Right ventricle myocardium superior (tissue), 1 donor: ENCODE measurements at regions not wholly inside any gene's neighbourhood (a gene's known extent, or its start where the extent isn't known, plus 50 kb on each side); places are given as distances from the start of the nearest gene placed in this dataset.
"Not testable (repeated sequence)": the region's sequence is repeated elsewhere in the genome, so short reads cannot be mapped to it uniquely, and the experiment has no call there.

ENCODE experiments used
- ATAC-seq: fragments of 200-7000 bp; cut with Tn5 transposase; one replicate; pipeline ENCODE4 v1.9.1; 2020; ENCODE audit warnings: mild to moderate bottlenecking; ENCODE audit not compliant: poor library complexity
- DNase-seq: peaks from one replicate; pipeline ENCODE4 v3.0.0-alpha.2; 2020
- intact Hi-C: fragments of 100-400 bp; cut with DNase I; formaldehyde crosslinking; loops from one replicate; pipeline ENCODE4 v1.11.2; 2022
- donor health status: DM: no; HTN: yes; CAD: no; lungs with severe emphysema.

DNA sequence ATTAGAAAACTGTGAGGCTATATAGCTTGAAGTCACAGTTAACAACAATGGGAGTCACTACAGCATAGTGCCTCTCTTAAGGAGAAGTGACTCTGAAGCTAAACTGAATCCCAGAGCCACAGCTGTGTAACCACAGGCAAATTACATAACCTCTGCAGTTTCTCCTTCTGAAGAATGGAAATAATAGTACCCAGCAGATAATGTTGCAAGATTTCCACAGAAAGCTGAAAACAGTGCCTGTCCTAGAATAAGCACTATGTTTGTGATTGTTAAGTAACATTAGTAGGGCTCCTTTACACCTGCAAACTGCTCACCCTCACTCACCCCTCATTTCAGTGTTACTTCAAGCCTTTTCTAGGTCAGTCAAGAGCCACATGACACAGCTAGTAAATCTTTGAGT lies 886.7 kb downstream of the PLA2G4A start:
- DNase-seq (no peak), ATAC-seq (no peak)
- intact Hi-C loops: no loop called here

DNA sequence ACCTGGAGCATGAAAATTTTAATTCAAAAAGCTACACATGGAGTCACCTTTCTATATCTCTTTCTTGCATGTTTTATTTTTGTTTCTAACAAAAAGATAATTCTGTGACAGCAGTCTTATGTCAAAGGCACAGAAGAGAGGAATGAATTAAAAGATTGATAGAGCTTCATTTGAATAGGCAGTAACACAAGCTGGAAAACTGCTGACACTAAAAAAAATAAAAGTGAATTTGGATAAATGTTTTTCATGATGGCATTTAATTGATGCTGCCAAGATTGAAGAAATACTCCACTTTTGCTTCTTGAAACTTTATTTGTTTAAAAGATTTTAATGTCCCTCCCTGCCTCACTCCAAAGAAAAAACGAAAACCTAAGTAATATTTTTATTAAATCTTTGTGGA lies 887.4 kb downstream of the PLA2G4A start:
- no peak for ATAC-seq
- DNase-seq: no peak
- intact Hi-C loops: no loop called here

DNA sequence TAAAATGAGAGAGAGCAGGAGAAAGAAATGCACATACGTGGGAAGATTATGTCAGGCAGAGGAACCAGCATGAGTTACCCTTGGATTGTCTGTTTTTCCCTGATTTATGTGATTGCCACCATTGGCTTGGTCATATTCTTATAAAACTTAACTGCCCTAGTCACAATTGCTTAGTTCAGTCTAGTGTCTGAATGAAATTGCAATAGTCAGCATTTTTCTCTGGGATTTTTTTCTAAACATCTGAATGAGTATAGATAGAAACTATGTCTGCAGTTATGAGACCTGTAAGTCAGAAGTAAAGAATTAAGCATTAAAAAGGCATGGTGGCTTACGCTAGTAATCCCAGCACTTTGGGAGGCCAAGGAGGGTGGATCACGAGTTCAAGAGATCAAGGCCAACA lies 889.8 kb downstream of the PLA2G4A start:
- ATAC-seq (no peak), DNase-seq (no peak)
- intact Hi-C loops: no loop called here

DNA sequence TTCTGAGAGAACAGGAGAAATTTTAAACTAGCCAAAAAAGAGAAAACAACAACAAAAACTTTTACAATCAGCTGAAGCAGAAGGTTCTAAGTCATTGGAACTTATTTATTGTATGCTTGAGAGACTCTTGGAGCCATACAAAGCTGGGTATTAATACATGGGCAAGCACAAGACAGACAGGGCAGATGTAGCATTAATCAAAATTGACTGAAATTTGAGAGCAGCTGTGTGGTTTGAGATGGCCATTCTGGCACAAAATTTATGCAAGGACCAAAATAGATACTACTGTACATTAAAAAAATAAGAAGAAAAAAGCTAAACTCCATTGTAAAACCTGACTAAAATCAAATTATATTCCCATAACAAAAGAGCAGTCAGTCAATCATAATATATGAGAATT lies 892.5 kb downstream of the PLA2G4A start:
- ATAC-seq (no peak), DNase-seq (no peak)
- intact Hi-C loops: no loop called here

DNA sequence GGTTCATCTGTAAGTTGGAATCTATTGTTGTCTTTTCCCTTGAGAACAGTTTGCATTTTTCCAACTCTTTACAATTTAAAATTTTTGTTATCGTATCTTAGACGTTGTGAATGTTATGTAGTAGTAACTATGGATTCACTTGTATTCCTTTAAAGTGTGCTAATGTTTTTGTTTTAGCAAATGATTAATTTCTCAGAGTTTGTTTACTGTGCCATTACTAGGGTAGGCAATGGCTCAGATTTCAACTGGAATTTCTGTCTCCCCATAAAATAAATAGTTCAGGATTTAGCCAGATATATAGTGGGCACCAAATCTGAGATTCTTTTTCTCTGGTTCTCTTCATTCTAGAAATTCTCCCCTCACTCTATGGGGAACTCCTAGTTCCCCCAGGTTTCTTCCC lies 896.5 kb downstream of the PLA2G4A start:
- DNase-seq (no peak), ATAC-seq (no peak)
- intact Hi-C loops: no loop called here

DNA sequence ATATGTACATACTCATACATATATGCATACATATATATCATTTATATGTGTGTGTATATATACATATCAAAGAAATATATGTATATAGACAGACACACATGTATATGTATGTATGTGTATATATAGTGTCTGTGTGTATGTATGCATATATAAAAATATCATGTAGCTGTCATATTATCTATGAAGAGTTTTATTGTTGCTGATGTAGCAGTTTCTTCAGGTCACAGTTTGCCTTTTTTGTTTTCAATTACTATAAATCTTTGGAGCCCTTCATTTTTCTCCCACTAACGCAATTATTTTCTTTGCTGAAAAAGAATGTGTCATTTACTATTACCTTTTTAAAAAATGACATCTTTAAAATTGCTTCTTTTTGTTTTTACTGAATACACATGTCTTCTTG lies 904.5 kb downstream of the PLA2G4A start:
- intact Hi-C loops: no loop called here
- no peak for ATAC-seq
- DNase-seq: no peak

DNA sequence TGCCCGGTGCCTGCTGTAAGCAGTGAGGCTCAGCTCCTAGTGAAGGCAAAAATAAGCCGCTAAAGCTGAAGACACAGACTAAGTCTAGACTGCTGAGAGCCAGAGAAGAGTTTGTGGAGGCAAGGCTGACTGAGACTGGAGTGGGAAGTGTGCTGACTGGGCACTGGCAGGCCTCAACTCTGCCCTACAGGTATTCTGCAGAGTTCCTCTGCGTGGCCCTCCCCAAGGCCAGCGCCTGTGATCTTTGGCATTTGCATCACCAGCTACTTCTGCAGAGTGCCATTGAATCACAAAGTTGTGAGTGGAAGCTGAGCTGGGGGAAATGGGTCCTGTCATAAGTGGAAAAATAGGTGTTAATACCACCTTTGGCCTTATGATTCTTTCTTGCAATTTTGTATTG lies 905.7 kb downstream of the PLA2G4A start:
- no peak for DNase-seq
- no peak for ATAC-seq
- intact Hi-C loops: no loop called here

DNA sequence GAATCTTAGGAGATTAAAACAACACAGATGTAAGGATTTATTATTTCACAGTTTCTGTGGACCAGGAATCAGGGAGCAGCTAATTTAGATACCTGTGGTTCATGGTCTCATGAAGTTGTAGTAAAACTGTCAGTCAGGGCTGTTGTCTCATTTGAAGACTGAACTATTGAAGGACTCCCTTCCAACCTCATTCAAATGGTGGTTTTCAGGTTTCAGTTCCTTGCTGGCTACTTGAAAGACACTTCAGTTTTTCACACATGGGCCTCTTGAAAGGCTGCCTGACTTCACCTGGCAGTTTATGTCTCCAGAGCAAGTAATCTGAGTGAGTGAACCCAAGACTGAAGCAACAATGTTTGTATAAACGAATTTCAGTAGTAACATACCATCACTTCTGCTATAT lies 915.9 kb downstream of the PLA2G4A start:
- intact Hi-C loops: no loop called here
- ATAC-seq: no peak
- no peak for DNase-seq

DNA sequence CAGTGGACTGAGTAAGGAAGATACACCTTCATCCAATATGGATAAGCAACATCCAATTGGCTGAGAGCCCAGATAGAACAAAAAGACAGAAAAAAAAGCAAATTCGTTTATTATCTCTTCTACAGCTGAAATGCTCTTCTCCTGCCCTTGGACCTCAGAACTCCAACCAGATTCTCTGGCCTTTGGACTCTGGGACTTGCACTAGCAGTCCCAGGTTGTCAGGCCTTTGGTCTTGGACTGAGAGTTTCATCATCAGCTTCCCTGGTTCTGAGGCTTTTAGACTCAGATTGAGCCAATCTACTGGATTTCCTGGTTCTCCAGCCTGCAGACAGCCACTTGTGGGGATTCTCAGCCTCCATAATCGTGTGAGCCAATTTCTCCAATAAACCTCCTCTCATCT lies 926.8 kb downstream of the PLA2G4A start:
- ATAC-seq: no peak
- no peak for DNase-seq
- intact Hi-C loops: no loop called here

DNA sequence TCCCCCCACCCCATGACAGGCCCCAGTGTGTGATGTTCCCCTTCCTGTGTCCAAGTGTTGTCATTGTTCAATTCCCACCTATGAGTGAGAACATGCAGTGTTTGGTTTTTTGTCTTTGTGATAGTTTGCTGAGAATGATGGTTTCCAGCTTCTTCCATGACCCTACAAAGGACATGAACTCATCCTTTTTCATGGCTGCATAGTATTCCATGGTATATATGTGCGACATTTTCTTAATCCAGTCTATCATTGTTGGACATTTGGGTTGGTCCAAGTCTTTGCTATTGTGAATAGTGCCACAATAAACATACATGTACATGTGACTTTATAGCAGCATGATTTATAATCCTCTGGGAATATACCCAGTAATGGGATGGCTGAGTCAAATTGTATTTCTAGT lies 927.9 kb downstream of the PLA2G4A start:
- intact Hi-C loops, DNase-seq: not testable (repeated sequence)

DNA sequence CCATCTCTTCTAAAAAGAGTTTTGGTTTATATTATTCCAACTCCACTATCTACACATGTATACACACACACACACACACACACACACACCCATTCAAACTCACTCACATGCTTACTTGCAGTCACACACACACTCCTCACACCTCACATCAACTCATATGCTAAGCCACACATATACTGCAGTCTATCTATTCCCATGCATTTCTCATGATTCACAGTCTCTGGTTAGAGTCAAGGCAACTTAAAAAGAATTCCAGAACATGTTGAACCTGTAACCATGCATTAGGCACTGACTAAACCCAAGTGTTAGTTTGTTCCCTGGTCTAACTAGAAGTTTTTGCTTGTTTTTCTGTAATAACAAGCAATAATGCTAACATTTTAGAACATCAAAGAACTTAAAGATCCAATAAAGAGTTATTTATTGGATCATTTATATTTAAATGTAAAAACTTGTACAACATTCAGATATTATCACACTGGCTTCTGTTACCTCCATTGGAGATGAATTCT lies 931.1 kb downstream of the PLA2G4A start:
- intact Hi-C loops: no loop called here
- no peak for ATAC-seq
- DNase-seq: no peak

More for the DNA sequence above, 927.9 kb downstream of the PLA2G4A start:
- ATAC-seq: not testable (repeated sequence)

DNA sequence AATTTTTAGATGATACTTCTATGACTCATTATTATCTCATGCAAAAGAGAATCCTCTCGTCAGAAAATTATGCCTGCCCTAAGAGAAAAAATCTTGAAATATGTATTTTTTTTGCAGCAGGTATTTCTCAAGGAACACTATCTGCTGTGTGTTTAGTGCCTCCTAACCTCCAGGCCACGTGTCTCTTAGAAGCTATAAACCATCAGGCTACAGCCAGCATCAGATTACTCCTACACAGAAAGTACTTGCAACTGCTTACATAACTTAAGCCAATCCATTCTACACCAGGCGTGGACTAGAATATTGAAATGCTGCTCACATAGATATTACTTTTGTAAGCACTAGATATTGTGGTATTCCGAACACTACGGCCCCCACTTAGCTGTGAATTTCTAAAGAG lies 933.4 kb downstream of the PLA2G4A start:
- intact Hi-C loops: no loop called here

DNA sequence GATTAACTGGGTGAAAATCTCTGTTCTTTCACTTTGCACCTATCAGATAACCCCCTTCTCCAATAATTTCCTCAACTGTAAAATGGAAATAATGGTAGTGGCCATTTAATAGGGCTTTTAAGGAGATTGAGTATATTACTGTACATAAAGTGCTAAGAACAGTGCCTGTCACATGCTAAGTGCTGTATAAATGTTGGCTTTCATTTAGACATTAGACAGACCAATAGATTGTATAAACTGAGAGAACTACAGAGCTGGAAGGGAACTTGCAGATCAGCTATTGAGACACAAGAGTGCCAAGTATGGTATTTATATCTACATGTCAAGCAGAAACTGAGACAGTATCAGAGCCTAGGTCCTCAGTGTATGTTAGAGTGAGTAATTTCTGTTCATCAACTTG lies 934.7 kb downstream of the PLA2G4A start:
- no peak for ATAC-seq
- intact Hi-C loops: no loop called here
- DNase-seq: no peak

More for the DNA sequence above, 933.4 kb downstream of the PLA2G4A start:
- ATAC-seq: no peak
- no peak for DNase-seq

DNA sequence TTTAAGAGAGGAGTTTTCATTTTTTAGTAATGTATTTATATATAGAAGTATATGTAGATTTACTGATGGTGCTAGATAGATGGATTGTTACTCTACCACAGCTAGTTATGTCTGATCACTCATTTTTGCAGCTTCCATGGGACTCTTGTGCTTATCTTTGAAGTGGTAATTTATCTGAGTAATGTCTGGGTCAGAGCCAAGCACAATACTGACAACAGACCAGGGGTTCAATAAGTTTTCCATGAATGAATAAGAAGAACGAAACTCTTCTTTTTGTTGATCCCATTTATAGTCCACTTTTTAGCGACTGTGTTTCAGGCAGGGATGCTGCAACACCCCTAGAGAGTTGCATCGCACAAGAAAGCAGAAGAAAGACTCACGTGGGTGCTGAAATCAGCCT lies 935.2 kb downstream of the PLA2G4A start:
- intact Hi-C loops: no loop called here
- no peak for ATAC-seq
- no peak for DNase-seq

DNA sequence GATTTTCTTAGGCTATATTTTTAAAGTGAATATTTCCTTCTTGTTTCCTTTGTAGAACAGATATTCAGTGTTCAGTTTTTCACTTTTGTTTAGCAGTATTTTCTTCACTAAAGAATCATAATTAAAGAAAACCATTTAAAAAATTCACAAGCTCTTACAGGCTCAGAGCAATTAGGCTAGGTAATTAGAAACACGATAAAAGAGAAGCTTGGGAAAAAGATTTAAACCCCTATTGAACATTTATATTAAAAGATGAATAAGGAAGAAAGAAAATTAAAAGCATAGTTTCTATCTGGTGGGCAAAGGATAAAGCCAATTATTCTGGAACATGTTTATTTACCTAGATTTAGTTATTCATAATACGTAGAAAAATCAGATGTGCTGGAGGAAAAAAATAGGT lies 942.6 kb downstream of the PLA2G4A start:
- DNase-seq (no peak), ATAC-seq (no peak)
- intact Hi-C loops: no loop called here

DNA sequence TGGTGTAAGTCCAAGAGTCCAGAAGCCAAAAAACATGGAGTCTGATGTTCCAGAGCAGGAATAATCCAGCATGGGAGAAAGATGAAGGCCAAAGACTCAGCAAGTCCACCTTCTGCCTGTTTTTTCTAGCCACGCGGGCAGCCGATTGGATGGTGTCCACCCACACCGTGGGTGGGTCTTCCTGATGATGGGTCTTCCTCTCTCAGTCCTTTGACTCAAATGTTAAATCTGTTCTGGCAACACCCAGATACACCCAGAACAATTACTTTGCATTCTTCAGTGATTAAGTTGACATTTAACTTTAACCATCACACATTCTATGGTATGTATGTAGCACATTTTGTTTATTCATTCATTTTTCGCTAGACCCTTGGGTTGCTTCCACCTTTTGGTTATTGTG lies 944.4 kb downstream of the PLA2G4A start:
- ATAC-seq: no peak
- DNase-seq: no peak
- intact Hi-C loops: no loop called here

DNA sequence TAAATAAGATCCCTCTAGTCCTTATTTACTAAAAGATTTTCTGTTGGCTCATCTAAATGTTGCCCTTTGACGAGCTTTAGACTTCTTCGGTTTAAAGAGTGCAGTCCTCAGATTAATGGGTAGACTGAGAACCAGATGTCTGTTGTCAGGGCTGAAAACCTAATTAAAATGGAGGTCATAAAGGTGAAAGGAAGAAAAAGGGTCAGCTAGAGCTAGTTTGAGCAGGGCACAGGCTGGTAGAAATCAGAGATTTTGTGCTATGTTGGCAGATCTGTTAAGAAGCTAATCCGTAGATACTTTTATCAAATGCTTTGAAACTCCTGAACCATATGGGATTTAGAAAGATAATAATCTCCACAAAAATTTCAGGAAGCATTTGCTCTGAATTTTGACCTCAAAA lies 959.0 kb downstream of the PLA2G4A start:
- DNase-seq (no peak), ATAC-seq (no peak)
- intact Hi-C loops: no loop called here

DNA sequence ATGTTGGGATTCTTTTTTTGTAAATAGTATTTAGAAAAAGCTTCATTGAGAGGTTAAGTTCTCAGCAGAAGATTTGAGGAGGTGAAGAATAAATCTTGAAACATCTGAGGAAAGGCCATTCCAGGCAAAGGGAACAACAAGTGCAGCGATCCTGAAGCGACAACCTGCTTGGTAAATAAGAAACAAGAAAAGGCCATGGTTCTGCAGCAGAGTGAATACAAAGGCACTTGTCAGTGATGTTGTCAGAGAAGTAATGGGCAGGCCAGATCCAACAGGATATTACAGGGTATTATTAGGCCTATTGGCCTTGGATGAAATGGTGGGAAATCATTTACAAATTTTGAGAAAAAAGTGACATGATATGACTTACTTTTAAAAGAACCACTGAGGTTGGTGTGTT lies 960.0 kb downstream of the PLA2G4A start:
- intact Hi-C loops: no loop called here
- no peak for DNase-seq
- no peak for ATAC-seq

DNA sequence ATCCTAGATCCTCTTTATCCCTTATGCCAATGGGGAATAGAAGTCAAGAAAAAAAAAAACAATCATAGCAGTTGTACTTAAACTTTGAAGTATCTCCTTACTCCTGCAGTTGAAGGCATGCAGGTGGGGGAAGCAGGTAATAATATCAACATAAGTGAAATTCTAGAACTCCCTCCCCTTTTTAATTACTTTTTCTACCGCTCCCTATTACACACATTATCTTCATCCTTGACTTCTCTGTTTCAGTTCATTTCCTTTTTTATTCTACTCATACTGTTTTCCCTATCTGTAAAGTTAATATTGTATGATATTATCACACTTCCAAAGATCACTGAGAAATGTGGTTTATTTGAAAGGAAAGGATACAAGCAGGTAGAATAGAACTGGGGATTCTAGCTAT lies 962.0 kb downstream of the PLA2G4A start:
- no peak for ATAC-seq
- intact Hi-C loops: no loop called here
- DNase-seq: no peak

DNA sequence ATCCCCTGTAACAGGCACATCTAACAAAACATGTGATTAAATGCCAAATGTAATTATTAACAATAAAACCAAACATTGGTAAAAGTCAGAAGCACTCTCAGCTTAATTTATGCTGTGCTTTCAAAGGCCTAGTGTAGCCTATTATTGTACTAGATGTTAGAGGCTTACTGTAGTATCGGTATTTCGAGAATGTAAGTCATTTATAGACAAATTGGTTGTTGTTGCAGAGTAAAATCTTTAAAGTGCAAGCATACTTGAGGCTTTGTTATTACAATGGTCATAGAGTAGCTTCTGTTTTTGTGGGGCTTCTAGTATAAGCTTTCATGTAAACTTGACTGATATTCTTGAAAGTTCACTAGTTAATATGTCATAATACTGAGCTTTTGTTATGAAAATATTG lies 965.8 kb downstream of the PLA2G4A start:
- ATAC-seq (no peak), DNase-seq (no peak)
- intact Hi-C loops: no loop called here

DNA sequence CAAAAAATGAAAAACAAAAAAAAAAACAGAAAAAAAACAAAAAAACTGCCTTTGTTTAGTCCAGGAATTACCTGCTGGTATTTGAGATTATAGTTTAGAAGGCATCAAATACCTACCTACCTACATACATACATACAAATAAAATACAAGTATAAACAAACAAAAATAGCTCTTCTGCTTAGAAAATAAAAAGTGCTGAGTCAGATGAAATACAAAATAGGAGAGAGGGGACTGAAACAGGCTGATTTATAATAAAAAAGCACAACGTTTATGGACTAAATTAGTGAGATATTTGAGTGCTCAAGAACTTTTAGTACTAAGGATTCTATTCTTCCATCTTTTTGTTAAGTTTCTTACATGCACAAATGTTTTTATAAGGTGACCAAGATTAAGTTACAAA lies 980.8 kb downstream of the PLA2G4A start:
- DNase-seq (no peak), ATAC-seq (no peak)
- intact Hi-C loops: no loop called here

DNA sequence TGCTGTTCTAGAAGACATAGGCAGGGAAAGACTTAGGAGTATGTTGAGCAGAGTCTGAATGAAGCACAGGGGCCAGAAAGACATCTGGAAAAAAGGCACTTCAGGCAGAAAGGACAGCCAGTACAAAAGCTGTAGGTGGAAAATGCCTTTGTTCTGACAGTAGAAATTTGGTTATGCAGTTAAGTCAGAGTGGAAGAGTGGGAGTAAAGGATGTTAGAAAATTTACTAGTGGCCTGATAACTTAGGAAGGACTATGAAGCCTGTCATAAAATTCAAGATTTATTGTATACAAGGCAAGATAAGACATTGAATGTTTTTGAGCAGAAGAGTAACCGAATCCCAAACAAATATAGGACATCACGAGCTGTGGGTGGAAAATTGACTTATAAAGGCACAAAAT lies 987.9 kb downstream of the PLA2G4A start:
- intact Hi-C loops: no loop called here
- DNase-seq (no peak), ATAC-seq (no peak)
